CD4-positive, alpha-beta memory T cell (primary cell): ENCODE measurements at regions not wholly inside any gene's neighbourhood (a gene's known extent, or its start where the extent isn't known, plus 50 kb on each side); places are given as distances from the start of the nearest gene placed in this dataset.
"Not testable (repeated sequence)": the region's sequence is repeated elsewhere in the genome, so short reads cannot be mapped to it uniquely, and the experiment has no call there.

Experiments used
- CTCF ChIA-PET: fragments of 350-600 bp; sonication (Branson Sonifier 250); formaldehyde crosslinking; loops from one replicate; lab custom pipeline; 2021; ENCODE audit warnings: inconsistent platforms; ENCODE audit not compliant: partially characterized antibody; lab: Charles Lee
- POLR2A ChIA-PET: fragments of 350-600 bp; sonication (Branson Sonifier 250); formaldehyde crosslinking; loops from one replicate; lab custom pipeline; 2021; ENCODE audit not compliant: partially characterized antibody; lab: Charles Lee
- DNase-seq, 5 donors: peaks; one replicate each; pipeline versions ENCODE4 v3.0.0 to v3.0.0-alpha.2; 2020 to 2022; ENCODE audit warnings: mixed read lengths in 1 of 5
- H3K27ac ChIP-seq: one replicate; pipeline ENCODE4 v1.7.0; 2013; ENCODE audit warnings: low read depth, low read length
- H3K27me3 ChIP-seq: 2 replicates; pipeline ENCODE4 v1.7.0; 2013; ENCODE audit warnings: mild to moderate bottlenecking, low read length, moderate library complexity; ENCODE audit not compliant: insufficient read depth
- H3K36me3 ChIP-seq: 2 replicates; pipeline ENCODE4 v1.7.0; 2013; ENCODE audit warnings: mild to moderate bottlenecking, low read length, moderate library complexity; ENCODE audit not compliant: insufficient read depth
- H3K4me1 ChIP-seq: 2 replicates; pipeline ENCODE4 v1.7.0; 2013; ENCODE audit warnings: mild to moderate bottlenecking, low read length, moderate library complexity; ENCODE audit not compliant: insufficient read depth
- H3K4me3 ChIP-seq, 2 donors: one replicate each; pipeline ENCODE4 v1.7.0; 2013; ENCODE audit warnings: low read length in 2 of 2, mild to moderate bottlenecking in 1 of 2
- H3K9me3 ChIP-seq, 2 donors: one replicate each; pipeline ENCODE4 v1.7.0; 2013; ENCODE audit warnings: low read length in 2 of 2, control low read depth in 1 of 2; ENCODE audit not compliant: control insufficient read depth in 1 of 2
- H3K27ac Mint-ChIP-seq, 7 donors: one replicate each; pipeline ENCODE4 v1.8.0; 2020 to 2021; ENCODE audit warnings: mixed read lengths in 7 of 7, mild to moderate bottlenecking in 6 of 7, inconsistent platforms in 3 of 7, moderate library complexity in 3 of 7
- H3K27me3 Mint-ChIP-seq, 2 donors: one replicate each; pipeline ENCODE4 v1.8.0; 2020 to 2021; ENCODE audit warnings: mixed read lengths in 2 of 2
- H3K36me3 Mint-ChIP-seq, 2 donors: one replicate each; pipeline ENCODE4 v1.8.0; 2020 to 2021; ENCODE audit warnings: mixed read lengths in 2 of 2, inconsistent platforms in 1 of 2, mild to moderate bottlenecking in 1 of 2
- H3K4me1 Mint-ChIP-seq, 4 donors: one replicate each; pipeline ENCODE4 v1.8.0; 2020 to 2021; ENCODE audit warnings: mixed read lengths in 4 of 4, mild to moderate bottlenecking in 1 of 4
- H3K4me3 Mint-ChIP-seq, 8 donors: one replicate each; pipeline ENCODE4 v1.8.0; 2020 to 2021; ENCODE audit warnings: mixed read lengths in 8 of 8, mild to moderate bottlenecking in 7 of 8, moderate library complexity in 6 of 8, inconsistent platforms in 3 of 8
- H3K9me3 Mint-ChIP-seq, 8 donors: one replicate each; pipeline ENCODE4 v1.8.0; 2020 to 2021; ENCODE audit warnings: mixed read lengths in 8 of 8, mild to moderate bottlenecking in 5 of 8, inconsistent platforms in 3 of 8, moderate library complexity in 1 of 8
- intact Hi-C: fragments of 100-400 bp; cut with micrococcal nuclease; formaldehyde crosslinking; loops from one replicate; pipeline ENCODE4 v1.15.1; 2023

DNA sequence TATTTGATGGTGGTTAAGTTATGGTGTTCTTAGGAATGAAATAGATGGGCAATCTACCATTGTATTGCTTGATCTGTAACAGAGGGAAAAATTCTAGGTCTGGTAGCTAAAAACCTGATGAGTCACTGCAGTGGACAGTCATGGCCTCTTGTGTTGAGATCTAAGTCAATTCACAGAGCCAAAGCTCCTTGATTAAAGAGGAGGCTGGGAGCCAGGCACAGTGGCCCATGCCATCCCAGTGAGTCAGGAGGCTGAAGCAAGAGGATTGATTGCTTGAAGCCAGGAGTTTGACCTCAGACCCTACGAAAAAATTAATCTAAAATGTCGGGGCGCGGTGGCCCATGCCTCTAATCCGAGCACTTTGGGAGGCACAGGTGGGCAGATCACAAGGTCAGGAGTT lies 67.1 kb upstream of the KPNA3 start:
- Mint-ChIP-seq H3K4me1 (no peaks in the 10 kb centered on the region), H3K9me3 (peaks cover 0 to 13% (median 10%) of the 10 kb centered on the region in 8 donors), H3K27ac (no peak overlapping the region), H3K27me3 (peaks cover 3 to 12% of the 10 kb centered on the region in 2 donors), H3K36me3 (peaks cover 0 to 3% of the 10 kb centered on the region in 2 donors), H3K4me3 (no peak overlapping the region)
- ChIA-PET POLR2A (no interaction called here), CTCF (no interaction called here)
- intact Hi-C loops = no loop called here
- Histone ChIP-seq H3K4me3 (no peak overlapping the region), H3K9me3 (no peaks in the 10 kb centered on the region), H3K4me1 (no peaks in the 10 kb centered on the region), H3K27me3 (no peaks in the 10 kb centered on the region), H3K36me3 (no peaks in the 10 kb centered on the region), H3K27ac (no peak overlapping the region)
- no peak for DNase-seq

DNA sequence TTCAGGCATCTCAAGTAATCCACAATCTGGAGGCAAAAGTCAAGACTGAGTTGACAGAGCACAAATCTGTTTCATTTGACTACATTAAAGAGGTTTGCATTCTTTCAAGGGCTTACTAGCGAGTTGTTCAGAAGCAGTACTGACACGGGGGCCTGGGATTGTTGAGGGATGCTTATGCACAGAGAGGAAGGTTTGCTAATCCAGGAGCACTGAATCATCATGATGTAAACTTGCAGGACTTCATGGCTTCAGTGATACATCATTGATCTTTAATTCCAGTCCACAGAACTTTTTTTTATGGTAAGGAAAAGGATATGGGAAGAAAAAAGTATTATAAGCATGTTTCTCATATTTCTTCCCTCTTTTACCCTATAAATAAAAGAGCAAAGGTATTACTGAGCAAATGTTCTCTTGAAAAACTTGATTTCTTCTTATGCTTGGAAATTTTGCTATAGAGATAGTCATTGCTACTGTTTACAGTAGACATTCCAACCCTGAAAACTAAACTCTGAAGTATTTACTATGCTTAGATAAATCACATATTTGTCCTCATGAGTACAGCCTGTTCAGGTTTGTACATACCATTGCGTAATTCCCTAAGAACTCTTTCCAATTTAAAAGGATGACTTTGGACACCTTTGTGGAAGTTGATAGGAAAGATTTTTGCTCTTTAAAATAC lies 65.8 kb upstream of the KPNA3 start:
- Mint-ChIP-seq H3K4me1 (no peaks in the 10 kb centered on the region), H3K4me3 (no peak overlapping the region)

DNA sequence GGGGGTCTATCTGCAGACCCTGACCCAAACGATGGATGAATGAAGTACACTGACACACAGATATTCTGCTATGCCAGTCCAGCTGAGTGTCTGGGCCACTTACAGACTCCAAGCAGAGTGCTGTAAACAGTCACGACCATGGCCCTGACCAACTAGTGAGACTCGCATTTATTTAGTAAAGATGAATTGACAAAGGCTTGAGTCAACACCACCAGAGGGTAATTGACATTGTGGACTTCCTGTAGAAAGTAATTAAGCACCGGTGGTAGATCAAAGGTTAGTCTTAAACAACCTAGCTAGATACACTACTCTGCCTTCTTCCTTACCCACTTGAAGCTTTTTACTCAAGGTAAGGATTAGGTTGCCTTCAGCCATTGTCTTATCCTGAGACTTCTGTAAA lies 63.4 kb upstream of the KPNA3 start:
- no peaks in the 10 kb centered on the region for H3K36me3 ChIP-seq
- H3K27ac ChIP-seq = no peak overlapping the region
- intact Hi-C loops = no loop called here
- Mint-ChIP-seq H3K36me3 (peaks cover 1 to 3% of the 10 kb centered on the region in 2 donors), H3K4me1 (no peaks in the 10 kb centered on the region), H3K4me3 (no peak overlapping the region), H3K27me3 (peaks cover 2 to 3% of the 10 kb centered on the region in 2 donors), H3K27ac (no peak overlapping the region), H3K9me3 (peaks cover 0 to 28% (median 17%) of the 10 kb centered on the region in 8 donors)
- CTCF ChIA-PET = no interaction called here
- H3K4me3 ChIP-seq = no peak overlapping the region
- H3K9me3 ChIP-seq = no peaks in the 10 kb centered on the region
- no peaks in the 10 kb centered on the region for H3K27me3 ChIP-seq
- POLR2A ChIA-PET = no interaction called here
- no peaks in the 10 kb centered on the region for H3K4me1 ChIP-seq
- no peak for DNase-seq

More for the DNA sequence above, 65.8 kb upstream of the KPNA3 start:
- peaks cover 3 to 5% of the 10 kb centered on the region in 2 donors for H3K27me3 Mint-ChIP-seq
- Histone ChIP-seq H3K27ac (no peak overlapping the region), H3K9me3 (no peaks in the 10 kb centered on the region), H3K4me3 (no peak overlapping the region), H3K27me3 (no peaks in the 10 kb centered on the region), H3K36me3 (no peaks in the 10 kb centered on the region), H3K4me1 (no peaks in the 10 kb centered on the region)
- CTCF ChIA-PET = no interaction called here
- no peak overlapping the region for H3K27ac Mint-ChIP-seq
- intact Hi-C loops = no loop called here
- peaks cover 1 to 3% of the 10 kb centered on the region in 2 donors for H3K36me3 Mint-ChIP-seq
- POLR2A ChIA-PET = no interaction called here
- H3K9me3 Mint-ChIP-seq = peaks cover 0 to 24% (median 17%) of the 10 kb centered on the region in 8 donors
- no peak for DNase-seq

DNA sequence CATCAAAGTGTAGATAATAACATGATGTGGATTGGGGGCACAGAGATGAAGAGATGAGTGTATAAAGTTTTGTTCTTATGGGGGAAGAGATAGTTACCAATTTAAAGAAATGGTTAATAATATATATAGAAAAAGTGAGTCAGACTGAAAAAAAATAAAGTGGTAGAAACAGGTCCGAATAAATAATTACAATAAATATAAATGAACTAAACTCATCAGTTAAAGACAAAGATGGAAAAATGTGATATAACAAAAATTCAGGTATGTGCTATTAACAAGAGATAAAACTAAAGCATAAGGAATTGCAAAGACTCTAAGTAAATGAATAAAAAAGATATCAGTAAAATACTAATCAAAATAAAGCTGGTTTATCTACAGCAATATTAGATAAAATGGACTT lies 61.1 kb upstream of the KPNA3 start:
- H3K27me3 Mint-ChIP-seq = peaks cover 2 to 8% of the 10 kb centered on the region in 2 donors
- no peaks in the 10 kb centered on the region for H3K4me1 Mint-ChIP-seq
- H3K4me3 Mint-ChIP-seq = no peak overlapping the region
- ChIA-PET CTCF (no interaction called here), POLR2A (no interaction called here)
- intact Hi-C loops = no loop called here
- H3K9me3 Mint-ChIP-seq = peaks cover 0 to 28% (median 17%) of the 10 kb centered on the region in 8 donors
- no peak overlapping the region for H3K4me3 ChIP-seq
- no peaks in the 10 kb centered on the region for H3K4me1 ChIP-seq
- no peak for DNase-seq
- H3K27me3 ChIP-seq = no peaks in the 10 kb centered on the region
- no peaks in the 10 kb centered on the region for H3K9me3 ChIP-seq
- peaks cover 1 to 3% of the 10 kb centered on the region in 2 donors for H3K36me3 Mint-ChIP-seq
- H3K27ac Mint-ChIP-seq = no peak overlapping the region
- H3K36me3 ChIP-seq = no peaks in the 10 kb centered on the region
- H3K27ac ChIP-seq = no peak overlapping the region

DNA sequence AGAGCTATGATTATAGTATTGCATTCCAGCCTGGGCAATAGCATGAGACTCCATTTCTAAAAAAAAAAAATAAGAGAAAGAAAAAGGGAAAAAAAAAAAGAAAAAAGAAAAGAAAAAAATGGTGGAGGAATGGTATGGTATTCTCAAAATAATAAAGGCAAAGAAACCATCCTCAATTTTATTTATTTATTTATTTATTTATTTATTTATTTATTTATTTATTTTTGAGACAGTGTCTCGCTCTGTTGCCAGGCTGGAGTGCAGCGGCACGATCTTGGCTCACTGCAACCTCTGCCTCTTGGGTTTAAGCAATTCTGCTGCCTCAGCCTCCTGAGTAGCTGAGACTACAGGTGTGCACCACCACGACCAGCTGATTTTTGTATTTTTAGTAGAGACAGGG lies 60.0 kb upstream of the KPNA3 start:
- peaks cover 5 to 11% (median 6%) of the 10 kb centered on the region in 4 donors for H3K4me1 Mint-ChIP-seq
- H3K27ac Mint-ChIP-seq, H3K4me3 Mint-ChIP-seq, intact Hi-C loops, H3K36me3 ChIP-seq, H3K27ac ChIP-seq, DNase-seq, H3K9me3 ChIP-seq, POLR2A ChIA-PET, H3K4me1 ChIP-seq, H3K4me3 ChIP-seq, H3K27me3 ChIP-seq, H3K36me3 Mint-ChIP-seq, H3K27me3 Mint-ChIP-seq: not testable (repeated sequence)
- H3K9me3 Mint-ChIP-seq = peaks cover 0 to 28% (median 17%) of the 10 kb centered on the region in 8 donors
- CTCF ChIA-PET = interaction anchor here (0.6 to 1.6 kb wide), 2 partner anchors 182 to 648 kb away, joined by 3 to 4 read pairs; no protein-coding TSS in a partner anchor

DNA sequence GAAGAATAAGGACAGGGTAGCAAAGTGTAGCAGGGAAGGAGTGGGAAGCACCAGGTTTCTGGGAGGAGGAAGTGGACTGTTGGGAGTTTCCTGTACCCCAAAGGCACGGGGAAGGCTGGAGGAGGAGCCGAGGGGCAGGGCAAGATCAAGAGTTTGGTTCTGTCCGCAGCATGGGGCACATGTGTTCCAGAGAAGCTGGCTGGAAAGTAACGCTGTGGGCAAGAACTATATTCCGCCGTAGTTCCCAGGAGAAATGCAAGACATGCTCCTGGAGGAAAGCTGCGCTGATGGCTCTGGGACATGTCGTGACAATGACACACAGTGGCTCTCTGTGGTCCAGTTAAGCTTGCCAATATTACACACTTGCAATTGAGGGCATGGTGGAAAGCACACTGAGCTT lies 51.7 kb upstream of the KPNA3 start:
- intact Hi-C loops = no loop called here
- DNase-seq = no peak
- H3K27ac ChIP-seq = no peak overlapping the region
- no peak overlapping the region for H3K27ac Mint-ChIP-seq
- peaks cover 10% of the 10 kb centered on the region for H3K4me1 ChIP-seq
- POLR2A ChIA-PET = no interaction called here
- no peaks in the 10 kb centered on the region for H3K27me3 ChIP-seq
- H3K27me3 Mint-ChIP-seq = peaks cover 2 to 4% of the 10 kb centered on the region in 2 donors
- H3K4me1 Mint-ChIP-seq = peaks cover 5 to 12% (median 6%) of the 10 kb centered on the region in 4 donors
- no peaks in the 10 kb centered on the region for H3K36me3 Mint-ChIP-seq
- H3K9me3 ChIP-seq = no peaks in the 10 kb centered on the region
- H3K36me3 ChIP-seq = no peaks in the 10 kb centered on the region
- CTCF ChIA-PET = interaction anchor here (0.8 kb wide), 1 partner anchor 101 kb away, joined by 3 read pairs; no protein-coding TSS in a partner anchor
- no peak overlapping the region for H3K4me3 Mint-ChIP-seq
- no peak overlapping the region for H3K4me3 ChIP-seq
- peaks cover 0 to 1% (median 0%) of the 10 kb centered on the region in 8 donors for H3K9me3 Mint-ChIP-seq
